ENCODE measurements at regions not wholly inside any gene's neighbourhood (a gene's known extent, or its start where the extent isn't known, plus 50 kb on each side); places are given as distances from the start of the nearest gene placed in this dataset.

- TF ChIP-seq CTCF (IDR thresholded peaks at IDR 0.05; ENCODE audit: low read depth, low read length, poor library complexity, severe bottlenecking) (no peak), EZH2phosphoT487 (IDR thresholded peaks at IDR 0.05; ENCODE audit: borderline replicate concordance, low read length) (no peak)
Observed at GRCh38 chrX:155767051-155767875, 113.9 kb upstream of the VAMP7 start.

Data from DOHH2 (cell line).